ENCODE measurements at regions not wholly inside any gene's neighbourhood (a gene's known extent, or its start where the extent isn't known, plus 50 kb on each side); places are given as distances from the start of the nearest gene placed in this dataset.

GRCh38 chr7:35522697-35523096 is 172.2 kb downstream of the HERPUD2 start:
- Mint-ChIP-seq H3K4me3 (ENCODE audit: unreplicated experiment) (no peak overlapping the region), H3K9me3 (ENCODE audit: unreplicated experiment) (no peaks in the 10 kb centered on the region), H3K4me1 (ENCODE audit: unreplicated experiment) (no peaks in the 10 kb centered on the region), H3K27me3 (ENCODE audit: unreplicated experiment) (peaks cover 2% of the 10 kb centered on the region), H3K36me3 (ENCODE audit: low read depth, unreplicated experiment) (no peaks in the 10 kb centered on the region), H3K27ac (ENCODE audit: unreplicated experiment) (no peak overlapping the region)
- TF ChIP-seq CTCF (IDR thresholded peaks at IDR 0.05; ENCODE audit: unreplicated experiment): no peak
- DNase-seq (ENCODE audit: low spot score): no peak

GRCh38 chr7:35521941-35522340 is 173.0 kb downstream of the HERPUD2 start:
- Mint-ChIP-seq H3K4me3 (ENCODE audit: unreplicated experiment) (no peak overlapping the region), H3K27me3 (ENCODE audit: unreplicated experiment) (peaks cover 2% of the 10 kb centered on the region), H3K9me3 (ENCODE audit: unreplicated experiment) (no peaks in the 10 kb centered on the region), H3K36me3 (ENCODE audit: low read depth, unreplicated experiment) (no peaks in the 10 kb centered on the region), H3K4me1 (ENCODE audit: unreplicated experiment) (no peaks in the 10 kb centered on the region), H3K27ac (ENCODE audit: unreplicated experiment) (no peak overlapping the region)
- no peak for DNase-seq (ENCODE audit: low spot score)
- no peak for TF ChIP-seq CTCF (IDR thresholded peaks at IDR 0.05; ENCODE audit: unreplicated experiment)

GRCh38 chr7:35520810-35521625 is 173.9 kb downstream of the HERPUD2 start:
- no peaks in the 10 kb centered on the region for H3K4me1 Mint-ChIP-seq (ENCODE audit: unreplicated experiment)
- no peaks in the 10 kb centered on the region for H3K36me3 Mint-ChIP-seq (ENCODE audit: low read depth, unreplicated experiment)
- no peak overlapping the region for H3K4me3 Mint-ChIP-seq (ENCODE audit: unreplicated experiment)
- no peak for DNase-seq (ENCODE audit: low spot score)
- H3K27me3 Mint-ChIP-seq (ENCODE audit: unreplicated experiment): peaks cover 2% of the 10 kb centered on the region
- H3K27ac Mint-ChIP-seq (ENCODE audit: unreplicated experiment): no peak overlapping the region
- no peak for TF ChIP-seq CTCF (IDR thresholded peaks at IDR 0.05; ENCODE audit: unreplicated experiment)
- no peaks in the 10 kb centered on the region for H3K9me3 Mint-ChIP-seq (ENCODE audit: unreplicated experiment)

- Mint-ChIP-seq H3K27me3 (ENCODE audit: unreplicated experiment) (peaks cover 2% of the 10 kb centered on the region), H3K9me3 (ENCODE audit: unreplicated experiment) (no peaks in the 10 kb centered on the region), H3K36me3 (ENCODE audit: low read depth, unreplicated experiment) (no peaks in the 10 kb centered on the region), H3K4me3 (ENCODE audit: unreplicated experiment) (no peak overlapping the region), H3K27ac (ENCODE audit: unreplicated experiment) (no peak overlapping the region), H3K4me1 (ENCODE audit: unreplicated experiment) (no peaks in the 10 kb centered on the region)
- peak; percentile 78 for DNase-seq (ENCODE audit: low spot score)
- TF ChIP-seq CTCF (IDR thresholded peaks at IDR 0.05; ENCODE audit: unreplicated experiment): peak; percentile 87
Measured at GRCh38 chr7:35519971-35520809, 174.7 kb downstream of the HERPUD2 start.

GRCh38 chr7:35518767-35519166 is 176.2 kb downstream of the HERPUD2 start:
- H3K9me3 Mint-ChIP-seq (ENCODE audit: unreplicated experiment): no peaks in the 10 kb centered on the region
- TF ChIP-seq CTCF (IDR thresholded peaks at IDR 0.05; ENCODE audit: unreplicated experiment): no peak
- H3K27me3 Mint-ChIP-seq (ENCODE audit: unreplicated experiment): peaks cover 2% of the 10 kb centered on the region
- DNase-seq (ENCODE audit: low spot score): no peak
- no peak overlapping the region for H3K27ac Mint-ChIP-seq (ENCODE audit: unreplicated experiment)
- no peaks in the 10 kb centered on the region for H3K36me3 Mint-ChIP-seq (ENCODE audit: low read depth, unreplicated experiment)
- H3K4me3 Mint-ChIP-seq (ENCODE audit: unreplicated experiment): no peak overlapping the region
- H3K4me1 Mint-ChIP-seq (ENCODE audit: unreplicated experiment): no peaks in the 10 kb centered on the region

Data from endothelial cell (in vitro differentiated cells).